HL-60 (cell line): ENCODE measurements at regions not wholly inside any gene's neighbourhood (a gene's known extent, or its start where the extent isn't known, plus 50 kb on each side); places are given as distances from the start of the nearest gene placed in this dataset.

Experiments used
- GABPA ChIP-seq: IDR thresholded peaks from 2 replicates; pipeline ENCODE4 v1.6.1; 2012; ENCODE audit warnings: low read depth
- POLR2AphosphoS5 ChIP-seq: IDR thresholded peaks from 2 replicates; pipeline ENCODE4 v1.6.1; 2012; ENCODE audit warnings: low read depth
- TF ChIP-seq, protein P1 (sequence below): IDR thresholded peaks from one replicate; pipeline ENCODE4 v1.5.1; 2011; ENCODE audit warnings: low read length, control low read depth, inconsistent platforms; ENCODE audit not compliant: insufficient read depth

DNA sequence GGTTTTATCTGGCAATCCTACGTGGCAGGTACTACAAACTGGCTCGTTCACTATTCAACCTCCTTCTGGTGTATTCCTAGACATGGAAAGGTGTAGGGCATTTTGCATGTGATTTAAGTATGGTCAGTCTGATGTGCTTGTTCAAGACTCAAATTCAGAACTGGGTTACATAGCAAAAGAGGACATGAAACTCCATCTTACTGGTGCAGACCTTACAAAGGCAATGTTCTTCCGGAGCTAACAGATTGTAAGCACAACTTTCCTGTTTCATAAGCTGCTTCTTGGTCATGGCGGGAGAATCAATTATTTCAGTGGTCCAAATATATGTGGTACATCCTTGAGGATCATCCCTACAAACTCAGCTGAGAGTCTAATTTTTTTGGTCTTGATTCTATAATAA is 703.4 kb downstream of the EPM2A start:
- TF ChIP-seq, protein P1, sequence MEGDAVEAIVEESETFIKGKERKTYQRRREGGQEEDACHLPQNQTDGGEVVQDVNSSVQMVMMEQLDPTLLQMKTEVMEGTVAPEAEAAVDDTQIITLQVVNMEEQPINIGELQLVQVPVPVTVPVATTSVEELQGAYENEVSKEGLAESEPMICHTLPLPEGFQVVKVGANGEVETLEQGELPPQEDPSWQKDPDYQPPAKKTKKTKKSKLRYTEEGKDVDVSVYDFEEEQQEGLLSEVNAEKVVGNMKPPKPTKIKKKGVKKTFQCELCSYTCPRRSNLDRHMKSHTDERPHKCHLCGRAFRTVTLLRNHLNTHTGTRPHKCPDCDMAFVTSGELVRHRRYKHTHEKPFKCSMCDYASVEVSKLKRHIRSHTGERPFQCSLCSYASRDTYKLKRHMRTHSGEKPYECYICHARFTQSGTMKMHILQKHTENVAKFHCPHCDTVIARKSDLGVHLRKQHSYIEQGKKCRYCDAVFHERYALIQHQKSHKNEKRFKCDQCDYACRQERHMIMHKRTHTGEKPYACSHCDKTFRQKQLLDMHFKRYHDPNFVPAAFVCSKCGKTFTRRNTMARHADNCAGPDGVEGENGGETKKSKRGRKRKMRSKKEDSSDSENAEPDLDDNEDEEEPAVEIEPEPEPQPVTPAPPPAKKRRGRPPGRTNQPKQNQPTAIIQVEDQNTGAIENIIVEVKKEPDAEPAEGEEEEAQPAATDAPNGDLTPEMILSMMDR, result no peak
- TF ChIP-seq POLR2AphosphoS5 (no peak), GABPA (no peak)
